ENCODE measurements at regions not wholly inside any gene's neighbourhood (a gene's known extent, or its start where the extent isn't known, plus 50 kb on each side); places are given as distances from the start of the nearest gene placed in this dataset.

- no peak for TF ChIP-seq EP300 (IDR thresholded peaks at IDR 0.05)
- TF ChIP-seq POLR2AphosphoS5 (IDR thresholded peaks at IDR 0.05), result no peak
- no peak for TF ChIP-seq CTCF (IDR thresholded peaks at IDR 0.05)
- no peak for TF ChIP-seq POLR2A (IDR thresholded peaks at IDR 0.05)
- Histone ChIP-seq H3K27me3 (peaks cover 14% of the 10 kb centered on the region), H3K4me1 (no peaks in the 10 kb centered on the region), H3K36me3 (no peaks in the 10 kb centered on the region), H3K4me3 (no peak overlapping the region), H3K9me3 (peaks cover 0 to 12% (median 0%) of the 10 kb centered on the region in 3 donors), H3K27ac (no peak overlapping the region)
- WGBS, 2 donors (ENCODE audit: low coverage in 1 of 2), result 20 to 55% methylated on average over 1 to 5 of the region's 5 CpGs
- no peak for ATAC-seq
These were observed 574.2 kb downstream of the MATN1 start for GRCh38 chr1:30149226-30149625.

GRCh38 chr1:30148676-30149075 is 574.7 kb downstream of the MATN1 start:
- Histone ChIP-seq H3K4me3 (no peak overlapping the region), H3K9me3 (peaks cover 0 to 12% (median 0%) of the 10 kb centered on the region in 3 donors), H3K27me3 (peaks cover 17% of the 10 kb centered on the region), H3K27ac (no peak overlapping the region), H3K4me1 (no peaks in the 10 kb centered on the region), H3K36me3 (no peaks in the 10 kb centered on the region)
- TF ChIP-seq POLR2A (IDR thresholded peaks at IDR 0.05), result no peak
- TF ChIP-seq EP300 (IDR thresholded peaks at IDR 0.05), result no peak
- 33 to 53% methylated on average over 2 of the region's 2 CpGs for WGBS, 2 donors (ENCODE audit: low coverage in 1 of 2)
- ATAC-seq, result no peak

- 79 to 82% methylated on average over 6 to 7 of the region's 7 CpGs for WGBS, 2 donors (ENCODE audit: low coverage in 1 of 2)
- Histone ChIP-seq H3K36me3 (no peaks in the 10 kb centered on the region), H3K4me1 (no peaks in the 10 kb centered on the region), H3K27ac (no peak overlapping the region), H3K4me3 (no peak overlapping the region), H3K27me3 (peaks cover 30% of the 10 kb centered on the region), H3K9me3 (peaks cover 0 to 12% (median 0%) of the 10 kb centered on the region in 3 donors)
- ATAC-seq, result no peak
- no peak for TF ChIP-seq EP300 (IDR thresholded peaks at IDR 0.05)
- no peak for TF ChIP-seq CTCF (IDR thresholded peaks at IDR 0.05)
- no peak for TF ChIP-seq POLR2AphosphoS5 (IDR thresholded peaks at IDR 0.05)
- TF ChIP-seq POLR2A (IDR thresholded peaks at IDR 0.05), result no peak
These were observed 576.2 kb downstream of the MATN1 start for GRCh38 chr1:30147188-30147587.

GRCh38 chr1:30146448-30146847 is 576.9 kb downstream of the MATN1 start:
- no peak overlapping the region for H3K4me3 ChIP-seq
- H3K36me3 ChIP-seq, result no peaks in the 10 kb centered on the region
- H3K27ac ChIP-seq, result no peak overlapping the region
- peaks cover 27% of the 10 kb centered on the region for H3K27me3 ChIP-seq
- 52 to 56% methylated on average over 4 to 5 of the region's 8 CpGs for WGBS, 2 donors (ENCODE audit: low coverage in 1 of 2)
- no peak for ATAC-seq
- TF ChIP-seq CTCF (IDR thresholded peaks at IDR 0.05) (no peak), POLR2A (IDR thresholded peaks at IDR 0.05) (no peak), POLR2AphosphoS5 (IDR thresholded peaks at IDR 0.05) (no peak), EP300 (IDR thresholded peaks at IDR 0.05) (no peak)
- peaks cover 0 to 8% (median 0%) of the 10 kb centered on the region in 3 donors for H3K9me3 ChIP-seq
- no peaks in the 10 kb centered on the region for H3K4me1 ChIP-seq

GRCh38 chr1:30145723-30146303 is 577.6 kb downstream of the MATN1 start:
- Histone ChIP-seq H3K4me3 (no peak overlapping the region), H3K27me3 (peaks cover 27% of the 10 kb centered on the region), H3K36me3 (no peaks in the 10 kb centered on the region), H3K4me1 (no peaks in the 10 kb centered on the region), H3K9me3 (peaks cover 0 to 1% (median 0%) of the 10 kb centered on the region in 3 donors), H3K27ac (no peak overlapping the region)
- no peak for ATAC-seq
- TF ChIP-seq POLR2A (IDR thresholded peaks at IDR 0.05) (no peak), CTCF (IDR thresholded peaks at IDR 0.05) (no peak), POLR2AphosphoS5 (IDR thresholded peaks at IDR 0.05) (no peak), EP300 (IDR thresholded peaks at IDR 0.05) (no peak)
- WGBS, 2 donors (ENCODE audit: low coverage in 1 of 2), result 11 to 60% methylated on average over 1 to 4 of the region's 4 CpGs
